Mesendoderm (in vitro differentiated cells): ENCODE measurements at regions not wholly inside any gene's neighbourhood (a gene's known extent, or its start where the extent isn't known, plus 50 kb on each side); places are given as distances from the start of the nearest gene placed in this dataset.
A peak's percentile ranks its signal among the peaks of the same experiment; 100 is the strongest.

Experiments used
- DNase-seq: peaks from one replicate; pipeline ENCODE4 v3.0.0; 2013
- H2AK5ac ChIP-seq: 2 replicates; pipeline ENCODE4 v1.6.1; 2013; ENCODE audit warnings: low read length, inconsistent platforms
- H2BK120ac ChIP-seq: 2 replicates; pipeline ENCODE4 v1.6.1; 2013; ENCODE audit warnings: low read depth, mild to moderate bottlenecking, low read length, moderate library complexity, mixed read lengths
- H2BK15ac ChIP-seq: replicated peaks from 2 replicates; pipeline ENCODE4 v1.6.1; 2013; ENCODE audit warnings: low read depth, mild to moderate bottlenecking, moderate library complexity
- H2BK5ac ChIP-seq: 2 replicates; pipeline ENCODE4 v1.6.1; 2013; ENCODE audit warnings: low read length, inconsistent platforms
- H3K18ac ChIP-seq: 2 replicates; pipeline ENCODE4 v1.6.1; 2013; ENCODE audit warnings: mild to moderate bottlenecking, low read length, mixed read lengths
- H3K23ac ChIP-seq: one replicate; pipeline ENCODE4 v1.6.1; 2013; ENCODE audit warnings: low read length
- H3K27ac ChIP-seq: 2 replicates; pipeline ENCODE4 v1.5.1; 2013; ENCODE audit warnings: low read depth, mild to moderate bottlenecking, inconsistent platforms, low read length, moderate library complexity
- H3K27me3 ChIP-seq: 2 replicates; pipeline ENCODE4 v1.6.1; 2013; ENCODE audit warnings: low read length, control low read depth, mild to moderate bottlenecking, inconsistent platforms; ENCODE audit not compliant: insufficient read depth, poor library complexity
- H3K36me3 ChIP-seq: 2 replicates; pipeline ENCODE4 v1.6.1; 2013; ENCODE audit warnings: low read length, inconsistent platforms; ENCODE audit not compliant: control insufficient read depth, insufficient read depth
- H3K4ac ChIP-seq: one replicate; pipeline ENCODE4 v1.6.1; 2013; ENCODE audit warnings: low read depth, mild to moderate bottlenecking, low read length, moderate library complexity
- H3K4me1 ChIP-seq: 2 replicates; pipeline ENCODE4 v1.6.1; 2013; ENCODE audit warnings: low read depth, low read length, inconsistent platforms; ENCODE audit not compliant: control insufficient read depth
- H3K4me2 ChIP-seq: 2 replicates; pipeline ENCODE4 v1.6.1; 2013; ENCODE audit warnings: low read length
- H3K4me3 ChIP-seq: 2 replicates; pipeline ENCODE4 v1.5.1; 2013; ENCODE audit warnings: mild to moderate bottlenecking, low read length
- H3K56ac ChIP-seq: one replicate; pipeline ENCODE4 v1.6.1; 2013; ENCODE audit warnings: low read length
- H3K79me1 ChIP-seq: 2 replicates; pipeline ENCODE4 v1.6.1; 2013; ENCODE audit warnings: low read length, inconsistent platforms
- H3K79me2 ChIP-seq: 2 replicates; pipeline ENCODE4 v1.6.1; 2013; ENCODE audit warnings: mild to moderate bottlenecking, low read length; ENCODE audit not compliant: control insufficient read depth, insufficient read depth
- H3K9ac ChIP-seq: 2 replicates; pipeline ENCODE4 v1.6.1; 2013; ENCODE audit warnings: low read length, inconsistent platforms
- H4K5ac ChIP-seq: one replicate; pipeline ENCODE4 v1.6.1; 2013; ENCODE audit warnings: low read length
- H4K8ac ChIP-seq: one replicate; pipeline ENCODE4 v1.6.1; 2013; ENCODE audit warnings: low read depth, mild to moderate bottlenecking, control low read depth, low read length, moderate library complexity
- WGBS: extraction: QIAGEN DNeasy Blood & Tissue Kit; methylation state at CpG from one replicate; pipeline ENCODE4 v1.1.7; 2013; ENCODE audit warnings: low lambda C conversion rate, missing lambda C conversion rate; ENCODE audit not compliant: insufficient coverage; ENCODE audit errors: extremely low coverage; 5-methylcytosine and 5-hydroxymethylcytosine counted together

- Histone ChIP-seq H3K56ac (no peak overlapping the region), H3K27ac (no peak overlapping the region), H3K4me1 (peaks cover 5% of the 10 kb centered on the region), H3K4me2 (no peak overlapping the region), H3K23ac (no peak overlapping the region), H2AK5ac (no peak overlapping the region), H3K9ac (no peak overlapping the region), H3K4ac (no peak overlapping the region), H3K36me3 (no peaks in the 10 kb centered on the region), H4K8ac (no peak overlapping the region), H2BK15ac (no peak overlapping the region), H3K27me3 (no peaks in the 10 kb centered on the region), H3K4me3 (no peak overlapping the region), H3K18ac (no peak overlapping the region), H3K79me1 (no peaks in the 10 kb centered on the region), H2BK120ac (no peak overlapping the region), H2BK5ac (no peak overlapping the region), H4K5ac (no peak overlapping the region), H3K79me2 (no peaks in the 10 kb centered on the region)
- 100% methylated on average over 1 of the region's 3 CpGs for WGBS
- DNase-seq, result no peak
Measured at GRCh38 chr3:34408088-34408487, 609.7 kb downstream of the PDCD6IP start.

- Histone ChIP-seq H3K23ac (no peak overlapping the region), H3K18ac (no peak overlapping the region), H3K4me1 (peaks cover 5% of the 10 kb centered on the region), H4K5ac (no peak overlapping the region), H3K56ac (no peak overlapping the region), H4K8ac (no peak overlapping the region), H2BK5ac (no peak overlapping the region), H2BK120ac (no peak overlapping the region), H3K27me3 (no peaks in the 10 kb centered on the region), H3K79me1 (no peaks in the 10 kb centered on the region), H2BK15ac (no peak overlapping the region), H2AK5ac (no peak overlapping the region), H3K79me2 (no peaks in the 10 kb centered on the region), H3K4me3 (no peak overlapping the region), H3K4ac (no peak overlapping the region), H3K9ac (no peak overlapping the region), H3K36me3 (no peaks in the 10 kb centered on the region), H3K4me2 (no peak overlapping the region), H3K27ac (no peak overlapping the region)
- WGBS, result no CpG with 5 or more reads among the region's 1 CpG
- DNase-seq, result no peak
Measured at GRCh38 chr3:34411596-34411995, 613.2 kb downstream of the PDCD6IP start.

- DNase-seq, result peak; percentile 64
Measured at GRCh38 chr3:34419801-34420200, 621.4 kb downstream of the PDCD6IP start.

GRCh38 chr3:34421762-34422161 lies 623.3 kb downstream of the PDCD6IP start:
- Histone ChIP-seq H2AK5ac (no peak overlapping the region), H3K4ac (no peak overlapping the region), H3K4me2 (no peak overlapping the region), H2BK5ac (no peak overlapping the region), H4K5ac (no peak overlapping the region), H3K4me3 (no peak overlapping the region), H2BK120ac (no peak overlapping the region), H2BK15ac (no peak overlapping the region), H3K36me3 (no peaks in the 10 kb centered on the region), H3K27ac (no peak overlapping the region), H3K23ac (no peak overlapping the region), H3K4me1 (no peaks in the 10 kb centered on the region), H3K18ac (no peak overlapping the region), H3K79me1 (no peaks in the 10 kb centered on the region), H3K79me2 (no peaks in the 10 kb centered on the region), H3K9ac (no peak overlapping the region), H4K8ac (no peak overlapping the region), H3K27me3 (no peaks in the 10 kb centered on the region), H3K56ac (no peak overlapping the region)
- DNase-seq, result no peak
- no CpG with 5 or more reads among the region's 2 CpGs for WGBS

More at GRCh38 chr3:34419801-34420200, 621.4 kb downstream of the PDCD6IP start:
- Histone ChIP-seq H3K56ac (no peak overlapping the region), H2BK120ac (no peak overlapping the region), H3K4ac (no peak overlapping the region), H4K5ac (no peak overlapping the region), H4K8ac (no peak overlapping the region), H2BK5ac (no peak overlapping the region), H3K23ac (no peak overlapping the region), H3K4me3 (no peak overlapping the region), H2AK5ac (no peak overlapping the region), H3K4me1 (no peaks in the 10 kb centered on the region), H3K18ac (no peak overlapping the region), H3K9ac (no peak overlapping the region), H3K4me2 (no peak overlapping the region), H3K79me2 (no peaks in the 10 kb centered on the region), H3K36me3 (no peaks in the 10 kb centered on the region), H3K27me3 (no peaks in the 10 kb centered on the region), H3K79me1 (no peaks in the 10 kb centered on the region), H3K27ac (no peak overlapping the region), H2BK15ac (no peak overlapping the region)
- no CpG with 5 or more reads among the region's 1 CpG for WGBS

- Histone ChIP-seq H3K79me2 (no peaks in the 10 kb centered on the region), H3K4me1 (no peaks in the 10 kb centered on the region), H2BK15ac (no peak overlapping the region), H2BK120ac (no peak overlapping the region), H2AK5ac (no peak overlapping the region), H3K56ac (no peak overlapping the region), H4K8ac (no peak overlapping the region), H3K4ac (no peak overlapping the region), H3K79me1 (no peaks in the 10 kb centered on the region), H3K27ac (no peak overlapping the region), H3K18ac (no peak overlapping the region), H4K5ac (no peak overlapping the region), H3K23ac (no peak overlapping the region), H2BK5ac (no peak overlapping the region), H3K27me3 (no peaks in the 10 kb centered on the region), H3K36me3 (no peaks in the 10 kb centered on the region), H3K4me3 (no peak overlapping the region), H3K4me2 (no peak overlapping the region), H3K9ac (no peak overlapping the region)
- no peak for DNase-seq
- WGBS, result no CpG with 5 or more reads among the region's 2 CpGs
Measured at GRCh38 chr3:34439796-34440195, 641.4 kb downstream of the PDCD6IP start.

- H3K27me3 ChIP-seq, result no peaks in the 10 kb centered on the region
- H4K5ac ChIP-seq, result no peak overlapping the region
- no peak overlapping the region for H3K4me2 ChIP-seq
- no peaks in the 10 kb centered on the region for H3K79me1 ChIP-seq
- no peak overlapping the region for H2BK120ac ChIP-seq
- no peaks in the 10 kb centered on the region for H3K4me1 ChIP-seq
- no peak overlapping the region for H3K27ac ChIP-seq
- H3K4ac ChIP-seq, result no peak overlapping the region
- no peak overlapping the region for H4K8ac ChIP-seq
- no peak overlapping the region for H3K56ac ChIP-seq
- no peak overlapping the region for H3K18ac ChIP-seq
- no peaks in the 10 kb centered on the region for H3K36me3 ChIP-seq
- H3K79me2 ChIP-seq, result no peaks in the 10 kb centered on the region
- no peak overlapping the region for H2AK5ac ChIP-seq
- H2BK15ac ChIP-seq, result no peak overlapping the region
- no peak for DNase-seq
- no peak overlapping the region for H2BK5ac ChIP-seq
- H3K9ac ChIP-seq, result no peak overlapping the region
- H3K23ac ChIP-seq, result no peak overlapping the region
- no peak overlapping the region for H3K4me3 ChIP-seq
Measured at GRCh38 chr3:34444137-34444536, 645.7 kb downstream of the PDCD6IP start.
